ENCODE measurements at regions not wholly inside any gene's neighbourhood (a gene's known extent, or its start where the extent isn't known, plus 50 kb on each side); places are given as distances from the start of the nearest gene placed in this dataset.

DNA sequence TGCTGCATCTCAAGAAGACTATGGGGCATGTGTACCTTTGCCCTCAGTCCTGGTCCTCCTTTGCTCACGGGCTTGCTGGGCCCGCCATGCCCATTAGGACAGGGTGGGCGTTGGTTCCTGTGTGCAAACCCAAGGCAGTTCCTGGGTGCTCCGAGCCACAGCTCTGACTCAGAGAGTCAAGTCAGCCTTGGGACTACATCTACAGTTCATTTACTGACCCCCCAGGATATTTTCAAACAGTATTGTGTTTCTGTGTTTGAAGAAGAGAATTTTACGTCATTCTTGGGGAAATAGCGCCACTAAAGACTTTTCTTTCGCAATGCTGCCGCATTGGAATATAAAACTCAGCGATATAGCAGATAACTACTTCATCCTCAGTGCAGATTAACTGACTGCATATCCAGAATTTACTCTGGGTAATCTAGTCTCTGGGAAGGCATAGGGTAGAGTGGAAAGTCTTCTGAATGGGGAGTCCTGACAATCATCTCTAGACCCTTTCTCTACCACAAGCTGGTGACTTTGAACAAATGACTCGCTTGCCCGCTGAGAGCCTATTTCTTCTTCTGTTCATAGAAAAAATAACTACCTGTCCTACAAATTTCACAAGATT, 638.9 kb upstream of the FZD8 start:
- no peak for TF ChIP-seq POLR2A (IDR thresholded peaks at IDR 0.05)
- TF ChIP-seq, protein P1, sequence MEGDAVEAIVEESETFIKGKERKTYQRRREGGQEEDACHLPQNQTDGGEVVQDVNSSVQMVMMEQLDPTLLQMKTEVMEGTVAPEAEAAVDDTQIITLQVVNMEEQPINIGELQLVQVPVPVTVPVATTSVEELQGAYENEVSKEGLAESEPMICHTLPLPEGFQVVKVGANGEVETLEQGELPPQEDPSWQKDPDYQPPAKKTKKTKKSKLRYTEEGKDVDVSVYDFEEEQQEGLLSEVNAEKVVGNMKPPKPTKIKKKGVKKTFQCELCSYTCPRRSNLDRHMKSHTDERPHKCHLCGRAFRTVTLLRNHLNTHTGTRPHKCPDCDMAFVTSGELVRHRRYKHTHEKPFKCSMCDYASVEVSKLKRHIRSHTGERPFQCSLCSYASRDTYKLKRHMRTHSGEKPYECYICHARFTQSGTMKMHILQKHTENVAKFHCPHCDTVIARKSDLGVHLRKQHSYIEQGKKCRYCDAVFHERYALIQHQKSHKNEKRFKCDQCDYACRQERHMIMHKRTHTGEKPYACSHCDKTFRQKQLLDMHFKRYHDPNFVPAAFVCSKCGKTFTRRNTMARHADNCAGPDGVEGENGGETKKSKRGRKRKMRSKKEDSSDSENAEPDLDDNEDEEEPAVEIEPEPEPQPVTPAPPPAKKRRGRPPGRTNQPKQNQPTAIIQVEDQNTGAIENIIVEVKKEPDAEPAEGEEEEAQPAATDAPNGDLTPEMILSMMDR (IDR thresholded peaks at IDR 0.05) = no peak

Data from lower leg skin (tissue), 3 donors.